C4-2B (cell line): ENCODE measurements at regions not wholly inside any gene's neighbourhood (a gene's known extent, or its start where the extent isn't known, plus 50 kb on each side); places are given as distances from the start of the nearest gene placed in this dataset.

Source experiments
- H3K27ac ChIP-seq: fragments of 450-650 bp; 2 replicates; pipeline ENCODE4 v1.5.1; 2017
- CTCF ChIP-seq: fragments of 450-650 bp; conservative IDR thresholded peaks from 2 replicates; pipeline ENCODE4 v1.5.1; 2017; ENCODE audit warnings: mild to moderate bottlenecking
- ZFX ChIP-seq: fragments of 450-650 bp; IDR thresholded peaks from 2 replicates; pipeline ENCODE4 v1.6.1; 2017

- TF ChIP-seq ZFX: no peak
- TF ChIP-seq CTCF: no peak
- H3K27ac ChIP-seq: no peak overlapping the region
Observed at GRCh38 chr2:238786792-238787490, 60.9 kb upstream of the TWIST2 start.

GRCh38 chr2:238787501-238787900 lies 60.4 kb upstream of the TWIST2 start:
- H3K27ac ChIP-seq: no peak overlapping the region
- TF ChIP-seq CTCF: no peak
- no peak for TF ChIP-seq ZFX

GRCh38 chr2:238789317-238789806 lies 58.5 kb upstream of the TWIST2 start:
- no peak overlapping the region for H3K27ac ChIP-seq
- TF ChIP-seq CTCF: no peak
- no peak for TF ChIP-seq ZFX

GRCh38 chr2:238790126-238790832 lies 57.6 kb upstream of the TWIST2 start:
- TF ChIP-seq CTCF (no peak), ZFX (no peak)
- H3K27ac ChIP-seq: no peak overlapping the region

GRCh38 chr2:238790833-238791230 lies 57.1 kb upstream of the TWIST2 start:
- no peak for TF ChIP-seq ZFX
- TF ChIP-seq CTCF: no peak
- no peak overlapping the region for H3K27ac ChIP-seq

GRCh38 chr2:238791354-238791753 lies 56.5 kb upstream of the TWIST2 start:
- no peak overlapping the region for H3K27ac ChIP-seq
- TF ChIP-seq CTCF (no peak), ZFX (no peak)

- H3K27ac ChIP-seq: no peak overlapping the region
- TF ChIP-seq CTCF: no peak
- no peak for TF ChIP-seq ZFX
Observed at GRCh38 chr2:238793306-238793705, 54.6 kb upstream of the TWIST2 start.
